ENCODE measurements at regions not wholly inside any gene's neighbourhood (a gene's known extent, or its start where the extent isn't known, plus 50 kb on each side); places are given as distances from the start of the nearest gene placed in this dataset.

- TF ChIP-seq, protein P1, sequence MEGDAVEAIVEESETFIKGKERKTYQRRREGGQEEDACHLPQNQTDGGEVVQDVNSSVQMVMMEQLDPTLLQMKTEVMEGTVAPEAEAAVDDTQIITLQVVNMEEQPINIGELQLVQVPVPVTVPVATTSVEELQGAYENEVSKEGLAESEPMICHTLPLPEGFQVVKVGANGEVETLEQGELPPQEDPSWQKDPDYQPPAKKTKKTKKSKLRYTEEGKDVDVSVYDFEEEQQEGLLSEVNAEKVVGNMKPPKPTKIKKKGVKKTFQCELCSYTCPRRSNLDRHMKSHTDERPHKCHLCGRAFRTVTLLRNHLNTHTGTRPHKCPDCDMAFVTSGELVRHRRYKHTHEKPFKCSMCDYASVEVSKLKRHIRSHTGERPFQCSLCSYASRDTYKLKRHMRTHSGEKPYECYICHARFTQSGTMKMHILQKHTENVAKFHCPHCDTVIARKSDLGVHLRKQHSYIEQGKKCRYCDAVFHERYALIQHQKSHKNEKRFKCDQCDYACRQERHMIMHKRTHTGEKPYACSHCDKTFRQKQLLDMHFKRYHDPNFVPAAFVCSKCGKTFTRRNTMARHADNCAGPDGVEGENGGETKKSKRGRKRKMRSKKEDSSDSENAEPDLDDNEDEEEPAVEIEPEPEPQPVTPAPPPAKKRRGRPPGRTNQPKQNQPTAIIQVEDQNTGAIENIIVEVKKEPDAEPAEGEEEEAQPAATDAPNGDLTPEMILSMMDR (IDR thresholded peaks at IDR 0.05; ENCODE audit: low read depth, low read length) = no peak
- Histone ChIP-seq H3K36me3 (no peaks in the 10 kb centered on the region), H3K27me3 (ENCODE audit: insufficient read depth, low read depth, severe bottlenecking) (no peaks in the 10 kb centered on the region), H3K4me3 (ENCODE audit: low read depth, low read length) (no peak overlapping the region), H3K27ac (no peak overlapping the region), H3K9me3 (ENCODE audit: severe bottlenecking) (no peaks in the 10 kb centered on the region)
- DNase-seq = no peak
Measured at GRCh38 chr3:191743283-191743682, 282.3 kb downstream of the PYDC2 start.

DNA sequence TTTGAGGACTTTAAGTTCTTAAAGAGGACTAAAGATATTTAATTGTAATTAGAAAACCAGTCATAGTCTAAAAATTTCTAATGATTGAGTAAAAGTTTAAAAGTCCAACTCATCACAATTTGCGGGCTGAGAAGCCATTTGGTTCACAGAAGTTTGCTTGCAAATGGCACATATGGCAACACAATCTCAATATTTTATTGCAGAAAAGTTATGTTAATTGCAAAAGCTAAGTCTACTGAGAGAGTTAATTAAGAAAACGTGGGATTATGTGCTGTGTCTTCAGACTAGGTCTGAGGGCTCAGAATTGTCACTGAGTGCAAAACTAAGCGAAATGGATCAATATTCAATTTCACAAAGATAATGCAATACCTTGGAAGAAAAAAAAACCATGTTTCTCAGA is 289.7 kb downstream of the PYDC2 start:
- no peak overlapping the region for H3K4me3 ChIP-seq (ENCODE audit: low read depth, low read length)
- H3K36me3 ChIP-seq = no peaks in the 10 kb centered on the region
- no peak for DNase-seq
- H3K27ac ChIP-seq = no peak overlapping the region
- H3K9me3 ChIP-seq (ENCODE audit: severe bottlenecking) = no peaks in the 10 kb centered on the region
- H3K27me3 ChIP-seq (ENCODE audit: insufficient read depth, low read depth, severe bottlenecking) = no peaks in the 10 kb centered on the region
- TF ChIP-seq, protein P1 (IDR thresholded peaks at IDR 0.05; ENCODE audit: low read depth, low read length) = no peak

- Histone ChIP-seq H3K27ac (no peak overlapping the region), H3K36me3 (no peaks in the 10 kb centered on the region), H3K9me3 (ENCODE audit: severe bottlenecking) (no peaks in the 10 kb centered on the region), H3K4me3 (ENCODE audit: low read depth, low read length) (no peak overlapping the region), H3K27me3 (ENCODE audit: insufficient read depth, low read depth, severe bottlenecking) (no peaks in the 10 kb centered on the region)
- TF ChIP-seq, protein P1 (IDR thresholded peaks at IDR 0.05; ENCODE audit: low read depth, low read length) = no peak
- no peak for DNase-seq
Measured at GRCh38 chr3:191753196-191753595, 292.2 kb downstream of the PYDC2 start.

DNA sequence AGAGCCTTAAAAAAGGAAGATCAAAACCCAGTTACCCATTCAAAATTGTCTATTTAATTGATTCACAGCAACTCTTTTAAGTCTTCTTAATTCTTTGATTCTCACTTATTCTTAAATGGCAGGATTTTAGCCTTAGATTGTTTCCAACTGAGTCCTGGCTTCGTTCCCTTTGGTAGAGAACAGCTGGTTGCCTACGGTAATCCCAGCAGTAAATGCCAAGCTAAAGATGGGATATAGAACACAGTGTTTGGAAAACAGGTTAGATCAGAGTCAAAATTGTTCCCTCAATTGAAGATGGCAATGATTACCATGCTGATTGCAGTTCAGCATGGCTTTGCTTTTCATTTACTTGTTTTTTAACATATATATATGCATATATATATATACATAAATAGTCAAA is 300.9 kb downstream of the PYDC2 start:
- Histone ChIP-seq H3K27ac (no peak overlapping the region), H3K27me3 (ENCODE audit: insufficient read depth, low read depth, severe bottlenecking) (no peaks in the 10 kb centered on the region), H3K4me3 (ENCODE audit: low read depth, low read length) (no peak overlapping the region), H3K36me3 (no peaks in the 10 kb centered on the region), H3K9me3 (ENCODE audit: severe bottlenecking) (no peaks in the 10 kb centered on the region)
- no peak for DNase-seq
- TF ChIP-seq, protein P1 (IDR thresholded peaks at IDR 0.05; ENCODE audit: low read depth, low read length) = no peak

DNA sequence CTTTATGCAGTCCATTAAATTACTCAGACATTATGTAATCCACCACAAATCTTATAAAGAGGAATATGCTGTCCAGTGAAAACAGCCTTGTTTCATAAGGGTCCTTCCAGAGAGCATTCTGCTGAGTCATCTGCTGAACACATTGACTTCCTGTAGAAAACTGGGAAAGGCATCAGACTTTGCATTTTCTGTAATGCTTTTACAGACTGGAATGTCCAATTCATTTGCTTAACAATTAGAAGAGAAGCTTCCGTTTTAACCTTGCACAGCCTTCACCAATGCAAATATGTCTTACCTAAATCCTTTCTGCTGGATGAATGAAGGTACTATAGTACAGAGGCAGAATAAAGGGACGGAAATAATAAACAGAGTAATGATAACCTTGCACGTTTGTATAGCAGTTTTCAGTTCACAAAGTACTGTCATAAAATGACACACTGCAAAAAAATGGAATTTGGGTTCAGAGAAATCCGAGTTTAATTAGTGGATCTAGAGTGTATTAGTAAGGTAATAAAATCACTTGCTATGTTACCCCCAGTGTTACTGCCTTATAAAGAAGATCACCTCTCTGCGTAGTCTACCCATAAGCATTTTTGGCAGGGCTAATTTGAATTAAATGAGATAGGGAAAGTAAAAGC is 301.5 kb downstream of the PYDC2 start:
- H3K27me3 ChIP-seq (ENCODE audit: insufficient read depth, low read depth, severe bottlenecking) = no peaks in the 10 kb centered on the region
- H3K27ac ChIP-seq = no peak overlapping the region
- no peaks in the 10 kb centered on the region for H3K36me3 ChIP-seq
- no peaks in the 10 kb centered on the region for H3K9me3 ChIP-seq (ENCODE audit: severe bottlenecking)
- H3K4me3 ChIP-seq (ENCODE audit: low read depth, low read length) = no peak overlapping the region
- TF ChIP-seq, protein P1 (IDR thresholded peaks at IDR 0.05; ENCODE audit: low read depth, low read length) = no peak
- DNase-seq = no peak

DNA sequence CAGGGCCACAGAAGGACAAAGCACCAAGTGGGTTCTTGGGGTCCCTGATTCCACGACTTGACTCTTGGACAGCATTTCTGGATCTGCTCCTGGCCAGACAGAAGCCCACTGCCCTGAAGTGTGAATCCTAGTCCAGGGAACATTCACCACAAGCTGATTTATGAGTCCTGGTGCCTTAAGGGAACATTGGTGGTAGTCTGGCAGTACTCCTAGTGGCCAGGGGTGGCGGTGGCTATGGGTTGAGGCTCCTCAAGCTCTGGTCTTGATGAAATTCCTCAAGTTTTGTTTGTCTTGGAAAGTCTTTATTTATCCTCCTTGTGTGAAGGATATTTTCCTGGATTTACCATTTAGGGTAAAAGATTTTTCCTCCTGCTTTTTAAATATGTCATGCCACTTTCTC is 307.5 kb downstream of the PYDC2 start:
- Histone ChIP-seq H3K27me3 (ENCODE audit: insufficient read depth, low read depth, severe bottlenecking) (no peaks in the 10 kb centered on the region), H3K4me3 (ENCODE audit: low read depth, low read length) (no peak overlapping the region), H3K36me3 (no peaks in the 10 kb centered on the region), H3K27ac (no peak overlapping the region), H3K9me3 (ENCODE audit: severe bottlenecking) (no peaks in the 10 kb centered on the region)
- DNase-seq = no peak
- TF ChIP-seq, protein P1 (IDR thresholded peaks at IDR 0.05; ENCODE audit: low read depth, low read length) = no peak
